ENCODE measurements at regions not wholly inside any gene's neighbourhood (a gene's known extent, or its start where the extent isn't known, plus 50 kb on each side); places are given as distances from the start of the nearest gene placed in this dataset.

GRCh38 chr3:109910772-109911171 is 573.4 kb upstream of the DPPA4 start:
- Histone ChIP-seq H2AFZ (ENCODE audit: low read length) (no peak overlapping the region), H2BK20ac (ENCODE audit: low read depth, low read length, poor library complexity, severe bottlenecking) (no peak overlapping the region), H3K27ac (ENCODE audit: insufficient read length, low read depth, low read length) (no peak overlapping the region), H3K27me3 (ENCODE audit: insufficient read depth, low read length) (no peaks in the 10 kb centered on the region), H3K4me2 (ENCODE audit: insufficient read depth, insufficient read length, low read length) (no peak overlapping the region), H2BK120ac (ENCODE audit: low read depth, low read length, poor library complexity, severe bottlenecking) (no peak overlapping the region), H2BK5ac (ENCODE audit: insufficient read length, low read length) (no peak overlapping the region), H3K23me2 (ENCODE audit: insufficient read length, low read depth, low read length, poor library complexity, severe bottlenecking) (no peaks in the 10 kb centered on the region), H3K23ac (ENCODE audit: insufficient read length, low read depth, low read length) (no peak overlapping the region), H4K20me1 (ENCODE audit: control insufficient read depth, insufficient read depth, insufficient read length) (no peaks in the 10 kb centered on the region), H3K4me1 (ENCODE audit: insufficient read depth, low read length) (no peaks in the 10 kb centered on the region), H3K79me2 (ENCODE audit: insufficient read depth, low read length) (no peaks in the 10 kb centered on the region), H2AK5ac (ENCODE audit: insufficient read length, low read length) (no peak overlapping the region), H3K4ac (ENCODE audit: low read depth, low read length) (no peak overlapping the region), H3K79me1 (ENCODE audit: insufficient read depth, low read depth, low read length, poor library complexity, severe bottlenecking) (no peaks in the 10 kb centered on the region), H3K9me3 (ENCODE audit: control insufficient read depth, low read depth, low read length) (peaks cover 2% of the 10 kb centered on the region), H2BK15ac (ENCODE audit: low read depth, low read length) (no peak overlapping the region), H3K18ac (ENCODE audit: insufficient read length, low read depth, low read length) (no peak overlapping the region), H3K9ac (ENCODE audit: extremely low read depth, insufficient read length, low read length) (no peak overlapping the region), H4K5ac (ENCODE audit: insufficient read length, low read depth, low read length) (no peak overlapping the region), H3K14ac (ENCODE audit: insufficient read depth, low read length) (no peak overlapping the region), H4K8ac (replicated peaks; ENCODE audit: insufficient read length, low read depth, low read length) (no peak overlapping the region), H3T11ph (ENCODE audit: low read length) (no peak overlapping the region), H2BK12ac (ENCODE audit: insufficient read length, low read depth, low read length) (no peak overlapping the region), H3K56ac (ENCODE audit: insufficient read length, low read depth, low read length) (no peak overlapping the region), H4K91ac (ENCODE audit: insufficient read length, low read depth, low read length) (no peak overlapping the region)
- Mint-ChIP-seq H3K4me1 (0 out of 4 replicates have a peak, but pooled peaks cover 0 to 2% of the 10 kb centered on the region in 2 experiments), H3K27me3 (ENCODE audit: low read depth) (no peaks in the 10 kb centered on the region), H3K36me3 (ENCODE audit: insufficient read depth in 1 of 3, low read depth in 3 of 3) (peaks cover 17 to 35% (median 28%) of the 10 kb centered on the region in 3 experiments), H3K4me3 (no peak overlapping the region), H3K27ac (no peak overlapping the region), H3K9me3 (peaks cover 26 to 31% of the 10 kb centered on the region in 2 experiments)
- TF ChIP-seq, protein P1, sequence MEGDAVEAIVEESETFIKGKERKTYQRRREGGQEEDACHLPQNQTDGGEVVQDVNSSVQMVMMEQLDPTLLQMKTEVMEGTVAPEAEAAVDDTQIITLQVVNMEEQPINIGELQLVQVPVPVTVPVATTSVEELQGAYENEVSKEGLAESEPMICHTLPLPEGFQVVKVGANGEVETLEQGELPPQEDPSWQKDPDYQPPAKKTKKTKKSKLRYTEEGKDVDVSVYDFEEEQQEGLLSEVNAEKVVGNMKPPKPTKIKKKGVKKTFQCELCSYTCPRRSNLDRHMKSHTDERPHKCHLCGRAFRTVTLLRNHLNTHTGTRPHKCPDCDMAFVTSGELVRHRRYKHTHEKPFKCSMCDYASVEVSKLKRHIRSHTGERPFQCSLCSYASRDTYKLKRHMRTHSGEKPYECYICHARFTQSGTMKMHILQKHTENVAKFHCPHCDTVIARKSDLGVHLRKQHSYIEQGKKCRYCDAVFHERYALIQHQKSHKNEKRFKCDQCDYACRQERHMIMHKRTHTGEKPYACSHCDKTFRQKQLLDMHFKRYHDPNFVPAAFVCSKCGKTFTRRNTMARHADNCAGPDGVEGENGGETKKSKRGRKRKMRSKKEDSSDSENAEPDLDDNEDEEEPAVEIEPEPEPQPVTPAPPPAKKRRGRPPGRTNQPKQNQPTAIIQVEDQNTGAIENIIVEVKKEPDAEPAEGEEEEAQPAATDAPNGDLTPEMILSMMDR (conservative IDR thresholded peaks at IDR 0.05): no peak
- no peak for DNase-seq
- WGBS (ENCODE audit: extremely low coverage, insufficient read length, low lambda C conversion rate): no CpG with 5 or more reads among the region's 6 CpGs

All from H9 (cell line).